Anterior cingulate cortex (tissue), 58 donors: ENCODE measurements at regions not wholly inside any gene's neighbourhood (a gene's known extent, or its start where the extent isn't known, plus 50 kb on each side); places are given as distances from the start of the nearest gene placed in this dataset.
"Not testable (repeated sequence)": the region's sequence is repeated elsewhere in the genome, so short reads cannot be mapped to it uniquely, and the experiment has no call there.

Source experiments
- DNase-seq, 58 donors: peaks; one replicate each; lab custom pipeline; 2025; lab: John Stamatoyannopoulos, UW

DNA sequence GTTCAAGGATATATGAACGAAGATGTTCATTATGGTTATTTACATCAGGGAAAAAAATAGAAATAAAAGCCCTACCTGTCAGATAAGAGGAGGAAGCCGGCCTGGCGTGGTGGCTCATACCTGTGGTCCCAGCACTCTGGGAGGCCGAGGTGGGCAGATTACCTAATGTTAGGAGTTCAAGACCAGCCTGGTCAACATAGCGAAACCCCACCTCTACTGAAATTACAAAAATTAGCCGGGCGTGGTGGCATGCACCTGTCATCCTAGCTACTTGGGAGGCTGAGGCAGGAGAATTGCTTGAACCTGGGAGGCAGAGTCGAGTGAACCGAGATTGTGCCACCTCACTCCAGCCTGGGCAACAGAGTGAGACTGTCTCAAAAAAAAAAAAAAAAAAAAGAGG, 328.8 kb upstream of the SFRP2 start:
- DNase-seq, result not testable (repeated sequence)

- no peak for DNase-seq
These were observed 318.5 kb upstream of the SFRP2 start for GRCh38 chr4:154107337-154107736.

DNA sequence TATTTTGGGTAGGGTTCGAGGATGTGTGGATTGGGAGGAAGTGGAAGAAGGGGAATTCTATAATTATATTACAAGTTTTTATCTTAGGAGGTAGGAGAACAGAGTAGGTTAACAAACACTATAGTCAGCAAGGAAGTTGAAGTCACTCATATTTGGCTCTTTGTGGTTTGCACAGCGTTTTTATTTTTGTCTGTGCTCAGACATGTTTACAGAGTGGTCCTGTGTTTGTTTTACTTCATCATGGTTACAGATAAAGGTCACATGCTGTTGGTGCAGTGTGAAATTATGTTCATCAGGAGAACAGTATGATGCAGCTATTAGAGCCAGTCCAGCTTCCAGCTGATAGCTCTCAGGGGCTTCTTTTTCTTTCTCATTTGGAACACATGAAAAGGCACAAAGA, 299.9 kb upstream of the SFRP2 start:
- no peak for DNase-seq

DNA sequence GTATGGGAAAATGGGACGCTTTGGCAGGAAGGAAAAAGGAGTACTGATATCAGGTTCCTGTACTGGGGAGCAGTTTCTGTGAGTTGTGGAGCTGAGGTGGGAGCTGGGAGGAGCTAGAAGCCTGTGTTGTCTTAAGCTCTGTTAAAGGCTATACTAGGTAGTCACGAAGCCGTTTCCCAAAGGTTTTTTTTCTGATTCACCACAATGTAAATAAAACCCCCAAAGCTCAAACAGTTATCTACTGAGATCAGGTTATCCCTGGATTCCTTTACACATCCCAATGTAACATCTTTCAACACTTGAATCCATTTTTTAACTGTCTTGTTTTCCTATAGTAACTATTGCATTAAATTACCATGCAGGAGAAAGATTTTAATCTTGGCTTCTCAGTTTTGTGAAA, 297.4 kb upstream of the SFRP2 start:
- no peak for DNase-seq

GRCh38 chr4:154084864-154085263, 296.0 kb upstream of the SFRP2 start:
- no peak for DNase-seq

DNA sequence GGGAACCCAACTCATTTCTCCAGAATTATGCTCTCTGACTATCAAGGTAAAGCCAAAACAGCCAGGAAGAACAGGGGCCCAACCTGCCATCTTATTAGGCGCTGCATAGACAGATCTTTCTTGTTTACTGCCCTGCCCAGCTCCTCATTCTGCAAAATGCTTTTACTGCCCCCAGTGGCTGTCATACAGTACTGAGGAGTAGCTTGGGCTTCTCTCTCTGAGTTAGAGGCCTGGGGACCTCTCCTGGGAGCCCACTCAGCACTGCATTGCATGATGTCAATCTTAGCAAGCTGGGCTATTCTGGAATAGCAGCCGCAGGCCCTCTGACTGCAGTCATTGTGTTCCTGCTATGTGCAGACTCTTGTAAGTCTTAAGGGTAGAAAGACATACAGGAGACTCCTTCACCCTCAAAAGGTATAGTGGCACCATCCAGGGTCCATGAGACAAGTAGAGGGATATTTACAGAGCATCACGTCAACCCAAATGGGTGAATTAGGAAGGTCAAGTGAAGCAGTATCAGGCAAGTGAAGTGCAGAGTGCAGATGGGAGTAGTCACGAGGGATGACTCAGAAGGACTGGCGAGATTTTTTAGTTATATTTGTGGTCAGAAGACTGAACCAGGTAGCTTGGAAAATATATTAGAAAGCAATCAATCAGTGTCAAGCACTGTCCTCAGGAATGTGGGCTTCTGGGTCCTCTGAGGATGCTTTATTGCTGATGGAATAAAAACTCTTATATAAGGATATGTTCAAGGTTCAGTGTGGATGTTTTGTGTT, 294.1 kb upstream of the SFRP2 start:
- no peak for DNase-seq

DNA sequence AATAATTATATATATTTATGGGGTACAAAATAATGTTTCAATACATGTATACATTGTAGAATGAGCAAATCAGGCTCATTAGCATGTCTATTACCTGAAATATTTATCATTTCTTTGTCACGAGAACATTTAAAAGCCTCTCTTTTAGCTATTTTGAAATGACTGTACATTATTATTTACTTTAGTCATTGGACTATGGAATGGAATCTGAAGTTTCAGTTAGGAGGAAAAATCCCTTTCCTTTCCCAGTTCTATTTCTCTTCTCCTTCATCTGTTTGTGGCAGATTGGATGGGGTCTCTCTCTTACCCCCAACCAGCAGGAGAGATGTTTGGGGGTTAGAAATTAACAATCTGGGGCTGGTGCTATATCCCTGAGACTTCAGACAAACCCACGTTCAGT, 292.5 kb upstream of the SFRP2 start:
- DNase-seq, result no peak

- DNase-seq, result no peak
These were observed 289.8 kb upstream of the SFRP2 start for GRCh38 chr4:154078504-154079350.

- DNase-seq, result no peak
These were observed 288.0 kb upstream of the SFRP2 start for GRCh38 chr4:154076921-154077320.

DNA sequence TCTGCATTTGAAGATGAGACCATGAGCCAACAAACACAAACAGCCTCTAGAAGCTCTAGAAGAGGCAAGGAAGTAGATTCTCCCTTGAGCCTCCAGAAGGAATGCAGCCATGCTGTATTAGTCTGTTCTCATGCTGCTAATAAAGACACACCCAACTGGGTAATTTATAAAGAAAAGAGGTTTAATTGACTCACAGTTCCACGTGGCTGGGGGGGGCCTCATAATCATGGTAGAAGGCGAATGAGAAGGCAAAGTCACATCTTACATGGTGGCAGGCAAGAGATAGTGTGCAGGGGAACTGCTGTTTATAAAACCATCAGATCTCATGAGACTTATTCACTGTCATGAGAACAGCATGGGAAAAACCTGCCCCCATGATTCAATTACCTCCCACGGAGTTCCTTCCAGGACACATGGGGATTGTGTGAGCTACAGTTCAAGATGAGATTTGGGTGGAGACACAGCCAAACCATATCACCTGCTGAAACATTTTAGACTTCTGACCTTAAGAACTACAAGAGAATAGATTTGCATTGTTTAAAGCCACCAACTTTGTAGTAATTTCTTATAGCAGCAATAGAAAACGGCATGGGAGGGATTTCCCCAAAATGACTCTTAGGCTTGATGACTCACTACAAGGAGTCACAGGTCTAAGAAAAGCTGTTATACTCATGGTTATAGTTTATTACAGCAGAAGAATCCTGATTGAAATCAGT, 284.4 kb upstream of the SFRP2 start:
- no peak for DNase-seq

DNA sequence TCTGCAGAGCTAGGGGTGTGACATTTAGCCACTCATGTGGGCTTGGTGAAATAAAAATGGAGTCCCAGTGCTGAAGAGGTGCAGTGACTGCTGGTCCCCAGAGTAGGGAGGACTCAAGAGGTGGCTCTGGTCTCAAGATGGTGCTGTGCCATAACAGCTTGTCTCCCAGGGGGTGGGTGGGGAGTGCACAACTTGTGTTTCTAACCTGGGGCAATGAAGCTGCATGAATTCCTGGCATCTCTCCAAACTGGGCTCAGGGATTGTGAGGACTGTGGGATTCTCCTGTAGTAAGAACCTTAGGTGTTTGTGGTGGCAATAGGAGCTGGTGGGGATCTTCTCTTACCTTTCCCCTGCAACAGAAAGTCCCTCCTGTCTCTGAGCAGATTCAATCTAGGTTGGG, 278.9 kb upstream of the SFRP2 start:
- no peak for DNase-seq

DNA sequence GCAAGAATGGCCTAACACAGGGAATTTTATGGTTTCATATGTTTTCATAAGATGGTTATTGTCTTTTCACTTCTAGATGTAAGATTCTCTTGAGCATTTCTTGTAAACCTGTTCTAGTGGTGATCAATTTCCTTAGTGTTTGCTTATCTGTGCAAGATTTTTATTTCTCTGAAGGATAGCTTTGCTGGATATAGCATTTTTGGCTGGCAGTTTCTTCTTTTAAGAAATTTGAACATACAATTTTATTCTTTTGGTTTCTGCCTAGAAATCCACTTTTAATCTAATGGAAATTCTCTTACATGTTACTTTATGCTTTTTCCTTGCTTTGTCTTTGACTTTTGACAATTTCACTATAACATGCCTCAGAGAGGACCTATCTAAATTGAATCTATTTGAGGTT, 276.5 kb upstream of the SFRP2 start:
- no peak for DNase-seq

DNA sequence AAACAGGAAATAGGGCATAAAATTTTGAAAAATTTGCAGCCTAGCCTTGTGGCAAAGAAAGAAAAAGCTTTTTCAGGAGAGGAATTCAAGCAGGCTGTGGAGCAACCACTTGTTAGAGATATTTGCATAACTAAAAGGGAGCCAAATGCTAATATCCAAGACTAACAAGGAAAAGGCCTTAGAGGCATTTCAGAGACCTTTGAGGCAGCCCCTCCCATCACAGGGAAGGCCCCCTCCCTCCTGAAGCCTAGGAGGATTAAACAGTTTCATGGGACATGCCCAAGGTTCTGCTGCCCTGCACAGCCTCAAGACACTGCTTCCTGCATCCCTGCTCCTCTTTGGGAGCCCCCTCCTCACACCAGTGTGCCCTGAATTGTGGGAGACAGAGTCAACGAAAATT, 275.4 kb upstream of the SFRP2 start:
- DNase-seq, result no peak

- no peak for DNase-seq
These were observed 260.7 kb upstream of the SFRP2 start for GRCh38 chr4:154049457-154050181.

DNA sequence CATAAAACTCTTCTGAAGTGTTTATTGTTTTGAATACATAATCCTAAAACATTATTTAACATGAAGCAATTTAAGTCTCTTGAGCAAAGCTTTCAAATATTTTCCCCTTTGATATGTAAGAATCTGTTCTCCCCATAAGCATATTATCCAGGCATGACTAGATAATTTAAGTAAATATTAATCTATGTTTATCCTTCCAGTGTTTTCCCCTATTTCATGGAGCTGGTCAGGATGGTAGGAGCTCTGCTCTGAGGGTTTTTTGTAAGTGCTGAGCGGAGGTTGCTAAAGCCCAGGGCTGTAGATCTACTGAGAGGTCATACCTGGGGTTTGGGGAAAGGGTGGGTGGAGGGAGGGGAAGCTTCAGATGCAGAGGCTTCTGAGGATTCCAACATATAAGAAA, 258.9 kb upstream of the SFRP2 start:
- DNase-seq, result no peak

GRCh38 chr4:154044742-154045485, 256.0 kb upstream of the SFRP2 start:
- no peak for DNase-seq

GRCh38 chr4:154044108-154044531, 255.2 kb upstream of the SFRP2 start:
- no peak for DNase-seq

DNA sequence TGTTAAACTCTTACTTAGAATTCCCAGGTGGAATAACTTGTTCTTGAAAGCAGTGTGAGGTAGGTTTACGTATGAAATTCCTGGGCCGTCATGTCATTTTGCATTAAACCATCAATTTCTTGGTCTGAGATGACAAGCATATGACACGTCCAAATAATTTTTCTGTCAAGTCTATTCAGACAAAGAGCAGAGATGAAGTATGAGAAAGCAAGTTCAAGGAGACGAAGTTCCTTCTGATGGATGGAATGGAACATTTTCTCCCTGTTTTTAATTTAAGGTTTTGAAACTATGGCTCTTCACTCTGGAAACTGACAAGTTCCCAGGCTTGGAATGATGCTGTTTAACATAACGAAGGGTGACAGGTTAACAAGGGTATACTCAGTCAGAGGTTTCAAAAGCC, 252.8 kb upstream of the SFRP2 start:
- no peak for DNase-seq

- no peak for DNase-seq
These were observed 250.8 kb upstream of the SFRP2 start for GRCh38 chr4:154039435-154040343.
